ENCODE measurements at regions not wholly inside any gene's neighbourhood (a gene's known extent, or its start where the extent isn't known, plus 50 kb on each side); places are given as distances from the start of the nearest gene placed in this dataset.

DNA sequence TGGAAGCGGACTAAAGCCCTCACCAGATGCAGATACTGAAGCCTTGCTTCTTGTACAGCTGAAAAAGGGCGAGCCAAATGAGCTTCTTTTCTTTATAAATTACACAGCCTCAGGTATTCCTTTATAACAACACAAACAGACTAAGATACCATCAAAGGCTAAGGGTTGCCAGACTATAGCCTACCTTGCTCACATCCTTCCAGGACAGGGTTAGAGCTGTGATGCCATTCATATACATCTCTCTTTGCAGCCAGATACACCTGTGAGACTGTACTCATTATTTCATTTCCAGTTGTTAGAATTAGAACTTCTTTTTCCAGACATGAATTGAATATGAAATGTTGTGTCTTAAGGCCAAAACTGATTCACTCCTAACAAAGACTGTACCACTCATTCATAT is 262.8 kb upstream of the NR2F2 start:
- no peak overlapping the region for H3K4me3 Mint-ChIP-seq
- no peak for DNase-seq
- no peaks in the 10 kb centered on the region for H3K4me1 Mint-ChIP-seq
- H3K27ac Mint-ChIP-seq, result no peak overlapping the region
- no peaks in the 10 kb centered on the region for H3K36me3 Mint-ChIP-seq
- H3K27me3 Mint-ChIP-seq, result peaks cover 14% of the 10 kb centered on the region
- H3K9me3 Mint-ChIP-seq, result no peaks in the 10 kb centered on the region

DNA sequence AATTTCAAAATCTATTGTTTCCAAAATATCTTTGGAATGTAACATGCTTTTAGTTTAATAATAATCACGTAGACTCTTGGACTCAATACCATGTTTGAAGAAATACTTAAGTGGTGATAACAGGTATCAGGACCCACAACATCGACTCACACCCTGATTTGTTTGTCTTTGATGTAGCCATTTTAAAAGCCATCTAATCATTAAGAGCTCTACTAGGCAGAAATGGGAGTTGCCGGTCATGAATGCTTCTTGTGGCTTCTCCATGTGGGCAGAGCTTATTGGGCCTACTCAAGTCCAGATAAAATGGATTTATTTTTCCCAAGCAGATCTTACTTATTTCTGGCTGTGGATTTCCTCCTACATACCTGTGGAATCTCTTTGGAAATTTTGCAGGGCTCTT is 261.6 kb upstream of the NR2F2 start:
- H3K9me3 Mint-ChIP-seq, result no peaks in the 10 kb centered on the region
- H3K4me1 Mint-ChIP-seq, result no peaks in the 10 kb centered on the region
- H3K36me3 Mint-ChIP-seq, result no peaks in the 10 kb centered on the region
- H3K27me3 Mint-ChIP-seq, result peaks cover 11% of the 10 kb centered on the region
- no peak overlapping the region for H3K4me3 Mint-ChIP-seq
- no peak for DNase-seq
- H3K27ac Mint-ChIP-seq, result no peak overlapping the region

DNA sequence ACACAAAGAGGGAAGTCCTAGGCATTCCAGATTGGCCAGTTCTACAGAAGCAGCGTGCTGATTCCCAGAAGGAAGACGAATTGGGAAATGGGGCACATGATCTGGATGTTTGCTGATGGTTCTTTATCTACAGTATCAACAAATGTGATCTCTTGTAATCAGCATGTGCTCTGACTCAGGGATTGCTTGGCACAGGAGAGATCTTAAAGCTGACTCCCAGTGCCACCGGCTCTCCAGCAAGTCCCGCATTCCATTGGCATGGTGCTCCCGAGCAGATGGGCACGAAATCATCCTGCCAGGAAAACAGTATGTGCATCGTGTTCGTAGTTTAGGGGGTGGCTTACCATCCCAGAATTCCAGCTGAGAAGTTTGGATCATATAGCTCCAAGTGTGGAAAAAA is 259.9 kb upstream of the NR2F2 start:
- no peaks in the 10 kb centered on the region for H3K4me1 Mint-ChIP-seq
- no peak overlapping the region for H3K27ac Mint-ChIP-seq
- H3K4me3 Mint-ChIP-seq, result no peak overlapping the region
- no peaks in the 10 kb centered on the region for H3K36me3 Mint-ChIP-seq
- H3K9me3 Mint-ChIP-seq, result no peaks in the 10 kb centered on the region
- no peak for DNase-seq
- H3K27me3 Mint-ChIP-seq, result peaks cover 11% of the 10 kb centered on the region

- H3K36me3 Mint-ChIP-seq, result no peaks in the 10 kb centered on the region
- no peak overlapping the region for H3K4me3 Mint-ChIP-seq
- DNase-seq, result no peak
- H3K4me1 Mint-ChIP-seq, result no peaks in the 10 kb centered on the region
- no peak overlapping the region for H3K27ac Mint-ChIP-seq
- H3K9me3 Mint-ChIP-seq, result no peaks in the 10 kb centered on the region
- H3K27me3 Mint-ChIP-seq, result peaks cover 14% of the 10 kb centered on the region
Measured at GRCh38 chr15:96072821-96073220, 257.7 kb upstream of the NR2F2 start.

GRCh38 chr15:96073908-96074307 is 256.6 kb upstream of the NR2F2 start:
- Mint-ChIP-seq H3K27me3 (peaks cover 14% of the 10 kb centered on the region), H3K27ac (no peak overlapping the region), H3K4me1 (no peaks in the 10 kb centered on the region), H3K4me3 (no peak overlapping the region), H3K36me3 (no peaks in the 10 kb centered on the region), H3K9me3 (no peaks in the 10 kb centered on the region)
- DNase-seq, result no peak

GRCh38 chr15:96075895-96076294 is 254.6 kb upstream of the NR2F2 start:
- DNase-seq, result no peak
- Mint-ChIP-seq H3K9me3 (no peaks in the 10 kb centered on the region), H3K36me3 (no peaks in the 10 kb centered on the region), H3K4me1 (no peaks in the 10 kb centered on the region), H3K27ac (no peak overlapping the region), H3K4me3 (no peak overlapping the region), H3K27me3 (peaks cover 6% of the 10 kb centered on the region)

- Mint-ChIP-seq H3K27me3 (peaks cover 6% of the 10 kb centered on the region), H3K4me1 (no peaks in the 10 kb centered on the region), H3K4me3 (no peak overlapping the region), H3K9me3 (no peaks in the 10 kb centered on the region), H3K36me3 (no peaks in the 10 kb centered on the region), H3K27ac (no peak overlapping the region)
- no peak for DNase-seq
Measured at GRCh38 chr15:96076350-96076749, 254.2 kb upstream of the NR2F2 start.

GRCh38 chr15:96079041-96079440 is 251.5 kb upstream of the NR2F2 start:
- peaks cover 3% of the 10 kb centered on the region for H3K27me3 Mint-ChIP-seq
- DNase-seq, result no peak
- no peaks in the 10 kb centered on the region for H3K9me3 Mint-ChIP-seq
- no peak overlapping the region for H3K27ac Mint-ChIP-seq
- H3K4me3 Mint-ChIP-seq, result no peak overlapping the region
- no peaks in the 10 kb centered on the region for H3K36me3 Mint-ChIP-seq
- H3K4me1 Mint-ChIP-seq, result no peaks in the 10 kb centered on the region

- Mint-ChIP-seq H3K27me3 (peaks cover 3% of the 10 kb centered on the region), H3K4me3 (no peak overlapping the region), H3K36me3 (no peaks in the 10 kb centered on the region), H3K27ac (no peak overlapping the region), H3K9me3 (no peaks in the 10 kb centered on the region), H3K4me1 (no peaks in the 10 kb centered on the region)
- no peak for DNase-seq
Measured at GRCh38 chr15:96079882-96080281, 250.6 kb upstream of the NR2F2 start.

DNA sequence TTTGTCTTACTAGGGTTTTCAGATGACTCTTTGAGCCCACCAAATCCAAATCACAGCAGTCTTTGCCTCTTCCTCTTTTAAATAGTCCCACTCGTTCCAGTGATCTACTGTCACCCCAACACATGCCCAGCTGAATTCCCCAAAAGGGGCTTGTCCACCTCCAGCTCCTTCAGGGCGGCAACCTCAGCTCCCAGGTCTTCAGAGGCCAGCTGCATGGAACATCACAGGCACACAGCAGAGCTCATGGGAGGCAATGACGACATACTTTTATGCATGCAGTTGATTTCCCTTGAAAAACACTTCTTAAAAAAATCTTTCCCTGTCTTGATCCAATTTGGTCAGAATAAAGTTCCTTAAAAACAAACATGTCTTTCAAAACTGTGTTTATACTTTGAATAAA is 244.3 kb upstream of the NR2F2 start:
- Mint-ChIP-seq H3K4me1 (no peaks in the 10 kb centered on the region), H3K27ac (no peak overlapping the region), H3K36me3 (no peaks in the 10 kb centered on the region), H3K27me3 (peaks cover 10% of the 10 kb centered on the region), H3K9me3 (no peaks in the 10 kb centered on the region), H3K4me3 (no peak overlapping the region)
- DNase-seq, result no peak

- Mint-ChIP-seq H3K4me3 (no peak overlapping the region), H3K9me3 (no peaks in the 10 kb centered on the region)
Measured at GRCh38 chr15:96087180-96087884, 243.2 kb upstream of the NR2F2 start.

DNA sequence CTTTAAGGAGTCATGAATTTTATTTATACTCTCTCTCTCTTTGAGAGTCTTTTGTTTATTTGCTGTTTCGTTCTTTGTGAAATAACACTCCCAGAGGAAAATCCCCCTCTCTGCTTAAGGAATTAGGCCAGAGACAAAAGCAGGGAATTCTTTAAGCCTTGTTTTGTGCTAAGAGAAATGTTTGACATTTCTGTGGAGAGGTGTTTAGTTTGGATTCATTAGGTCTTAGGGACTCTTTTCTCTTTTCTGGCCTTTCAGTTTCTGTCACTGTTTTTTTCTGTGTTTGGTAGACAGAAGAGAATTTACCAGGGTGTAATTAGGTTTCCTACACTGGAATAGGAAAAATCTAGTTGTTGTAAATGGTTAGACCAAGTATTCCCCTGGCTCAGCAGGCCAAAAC is 241.8 kb upstream of the NR2F2 start:
- DNase-seq, result no peak
- no peak overlapping the region for H3K4me3 Mint-ChIP-seq
- no peak overlapping the region for H3K27ac Mint-ChIP-seq
- no peaks in the 10 kb centered on the region for H3K4me1 Mint-ChIP-seq
- no peaks in the 10 kb centered on the region for H3K36me3 Mint-ChIP-seq
- H3K9me3 Mint-ChIP-seq, result no peaks in the 10 kb centered on the region
- peaks cover 10% of the 10 kb centered on the region for H3K27me3 Mint-ChIP-seq

More at GRCh38 chr15:96087180-96087884, 243.2 kb upstream of the NR2F2 start:
- no peak for DNase-seq
- Mint-ChIP-seq H3K4me1 (no peaks in the 10 kb centered on the region), H3K27ac (no peak overlapping the region), H3K27me3 (peaks cover 10% of the 10 kb centered on the region), H3K36me3 (no peaks in the 10 kb centered on the region)

- H3K4me3 Mint-ChIP-seq, result no peak overlapping the region
- no peak overlapping the region for H3K27ac Mint-ChIP-seq
- no peaks in the 10 kb centered on the region for H3K9me3 Mint-ChIP-seq
- no peaks in the 10 kb centered on the region for H3K4me1 Mint-ChIP-seq
- no peak for DNase-seq
- H3K27me3 Mint-ChIP-seq, result peaks cover 18% of the 10 kb centered on the region
- no peaks in the 10 kb centered on the region for H3K36me3 Mint-ChIP-seq
Measured at GRCh38 chr15:96089405-96090058, 241.0 kb upstream of the NR2F2 start.

- Mint-ChIP-seq H3K36me3 (no peaks in the 10 kb centered on the region), H3K4me3 (no peak overlapping the region)
- no peak for DNase-seq
Measured at GRCh38 chr15:96092186-96092585, 238.3 kb upstream of the NR2F2 start.

GRCh38 chr15:96093063-96093462 is 237.4 kb upstream of the NR2F2 start:
- Mint-ChIP-seq H3K27me3 (peaks cover 19% of the 10 kb centered on the region), H3K36me3 (no peaks in the 10 kb centered on the region), H3K4me1 (no peaks in the 10 kb centered on the region), H3K9me3 (no peaks in the 10 kb centered on the region), H3K27ac (no peak overlapping the region), H3K4me3 (no peak overlapping the region)
- no peak for DNase-seq

More at GRCh38 chr15:96092186-96092585, 238.3 kb upstream of the NR2F2 start:
- Mint-ChIP-seq H3K27me3 (peaks cover 20% of the 10 kb centered on the region), H3K9me3 (no peaks in the 10 kb centered on the region), H3K27ac (no peak overlapping the region), H3K4me1 (no peaks in the 10 kb centered on the region)

- Mint-ChIP-seq H3K36me3 (no peaks in the 10 kb centered on the region), H3K27me3 (peaks cover 13% of the 10 kb centered on the region), H3K9me3 (no peaks in the 10 kb centered on the region), H3K27ac (no peak overlapping the region), H3K4me3 (no peak overlapping the region), H3K4me1 (no peaks in the 10 kb centered on the region)
- DNase-seq, result no peak
Measured at GRCh38 chr15:96097661-96098060, 232.8 kb upstream of the NR2F2 start.
